Kidney epithelial cell (primary cell): ENCODE measurements at regions not wholly inside any gene's neighbourhood (a gene's known extent, or its start where the extent isn't known, plus 50 kb on each side); places are given as distances from the start of the nearest gene placed in this dataset.

ENCODE experiments used
- DNase-seq: peaks from one replicate; pipeline ENCODE4 v3.0.0-alpha.2; 2010; ENCODE audit warnings: low read depth
- H3K27me3 ChIP-seq: 2 replicates; pipeline ENCODE4 v1.6.0; 2011; ENCODE audit warnings: low read length; ENCODE audit not compliant: control insufficient read depth, insufficient read depth
- H3K36me3 ChIP-seq: 2 replicates; pipeline ENCODE4 v1.5.1; 2011; ENCODE audit warnings: low read length; ENCODE audit not compliant: control insufficient read depth, insufficient read depth
- H3K4me3 ChIP-seq: 2 replicates; pipeline ENCODE4 v1.5.1; 2011; ENCODE audit warnings: low read depth, mild to moderate bottlenecking, control low read depth, low read length
- TF ChIP-seq, protein P1 (sequence below): IDR thresholded peaks from 2 replicates; pipeline ENCODE4 v1.5.1; 2011; ENCODE audit warnings: mild to moderate bottlenecking, moderate library complexity, low read length, control low read depth, inconsistent platforms; ENCODE audit not compliant: insufficient read depth, poor library complexity, severe bottlenecking

DNA sequence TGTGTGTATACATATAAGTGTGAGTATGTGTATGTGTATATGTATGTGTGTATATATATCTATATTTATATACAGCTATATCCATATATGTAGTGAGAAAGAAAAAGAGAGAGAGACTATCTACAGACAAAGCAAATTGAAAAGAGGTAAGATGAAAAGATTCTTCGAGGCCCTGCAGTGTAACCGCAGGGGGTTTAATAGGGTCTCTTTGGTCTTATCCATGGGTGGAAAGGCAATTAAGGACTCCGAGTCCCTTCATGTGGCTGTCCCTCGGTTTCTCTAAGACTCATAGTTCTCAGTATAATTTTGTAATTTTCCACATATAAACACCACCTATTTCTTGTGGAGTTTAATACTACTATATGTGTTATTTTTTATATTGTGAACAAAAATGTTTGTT is 50.6 kb upstream of the JAZF1 start:
- no peaks in the 10 kb centered on the region for H3K36me3 ChIP-seq
- TF ChIP-seq, protein P1, sequence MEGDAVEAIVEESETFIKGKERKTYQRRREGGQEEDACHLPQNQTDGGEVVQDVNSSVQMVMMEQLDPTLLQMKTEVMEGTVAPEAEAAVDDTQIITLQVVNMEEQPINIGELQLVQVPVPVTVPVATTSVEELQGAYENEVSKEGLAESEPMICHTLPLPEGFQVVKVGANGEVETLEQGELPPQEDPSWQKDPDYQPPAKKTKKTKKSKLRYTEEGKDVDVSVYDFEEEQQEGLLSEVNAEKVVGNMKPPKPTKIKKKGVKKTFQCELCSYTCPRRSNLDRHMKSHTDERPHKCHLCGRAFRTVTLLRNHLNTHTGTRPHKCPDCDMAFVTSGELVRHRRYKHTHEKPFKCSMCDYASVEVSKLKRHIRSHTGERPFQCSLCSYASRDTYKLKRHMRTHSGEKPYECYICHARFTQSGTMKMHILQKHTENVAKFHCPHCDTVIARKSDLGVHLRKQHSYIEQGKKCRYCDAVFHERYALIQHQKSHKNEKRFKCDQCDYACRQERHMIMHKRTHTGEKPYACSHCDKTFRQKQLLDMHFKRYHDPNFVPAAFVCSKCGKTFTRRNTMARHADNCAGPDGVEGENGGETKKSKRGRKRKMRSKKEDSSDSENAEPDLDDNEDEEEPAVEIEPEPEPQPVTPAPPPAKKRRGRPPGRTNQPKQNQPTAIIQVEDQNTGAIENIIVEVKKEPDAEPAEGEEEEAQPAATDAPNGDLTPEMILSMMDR: no peak
- no peak overlapping the region for H3K4me3 ChIP-seq
- no peak for DNase-seq
- no peaks in the 10 kb centered on the region for H3K27me3 ChIP-seq

DNA sequence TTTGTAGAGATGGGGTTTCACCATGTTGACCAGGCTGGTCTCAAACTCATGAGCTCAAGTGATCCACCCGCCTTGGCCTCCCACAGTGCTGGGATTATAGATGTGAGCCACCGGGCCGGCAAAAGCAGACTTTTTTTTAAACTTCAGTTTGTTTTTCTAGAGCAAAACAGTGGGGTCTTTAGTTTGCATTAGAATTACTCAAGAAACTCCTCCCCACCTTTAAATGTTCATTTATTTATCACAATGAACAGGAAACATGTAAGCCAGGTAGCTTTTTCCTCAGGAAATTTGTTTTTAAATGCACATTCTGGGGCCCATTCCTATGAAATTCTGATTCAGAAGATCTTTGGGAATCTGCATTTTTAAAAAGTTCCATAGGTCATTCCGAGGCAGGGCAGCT is 56.0 kb upstream of the JAZF1 start:
- Histone ChIP-seq H3K36me3 (no peaks in the 10 kb centered on the region), H3K4me3 (no peak overlapping the region), H3K27me3 (no peaks in the 10 kb centered on the region)
- no peak for DNase-seq
- TF ChIP-seq, protein P1: no peak

DNA sequence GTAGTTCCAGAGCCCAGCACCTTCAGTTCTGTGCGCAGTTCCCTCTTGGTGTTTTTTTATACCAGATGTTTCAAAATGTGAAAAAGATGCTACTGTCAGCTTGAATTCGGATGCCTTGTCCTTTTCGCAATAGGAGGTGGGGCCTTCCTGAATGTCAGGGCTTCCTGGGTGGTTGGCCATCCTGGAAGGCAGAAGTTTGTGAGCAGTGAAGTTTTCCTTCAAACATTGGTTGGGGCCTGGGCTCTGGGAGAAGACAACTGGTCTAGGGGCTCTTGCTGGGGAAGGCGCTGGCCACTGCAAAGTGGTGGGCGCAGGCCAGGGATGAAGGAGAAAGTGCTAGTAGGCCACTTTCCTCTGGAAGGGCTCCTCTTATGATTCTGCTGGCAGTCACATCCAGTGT is 56.8 kb upstream of the JAZF1 start:
- Histone ChIP-seq H3K4me3 (no peak overlapping the region), H3K27me3 (no peaks in the 10 kb centered on the region), H3K36me3 (no peaks in the 10 kb centered on the region)
- DNase-seq: no peak
- TF ChIP-seq, protein P1: no peak

DNA sequence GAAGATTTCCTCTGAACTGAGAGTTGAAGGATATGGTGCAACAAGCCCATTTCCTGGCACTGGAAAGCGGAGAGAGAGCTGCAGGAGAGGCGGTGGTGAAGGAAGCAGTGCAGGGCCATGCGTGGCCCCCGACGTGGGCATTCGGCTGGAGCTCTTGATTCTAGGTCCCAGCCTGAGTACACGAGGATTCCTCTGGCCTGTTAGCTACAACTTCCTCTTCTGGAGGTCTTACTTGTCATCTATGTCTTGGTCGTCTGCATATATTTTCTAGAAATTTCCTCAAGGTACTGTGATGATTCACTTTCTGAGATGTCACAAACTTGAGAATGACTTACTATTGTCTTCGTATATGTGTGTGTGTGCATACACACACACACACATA is 59.2 kb upstream of the JAZF1 start:
- TF ChIP-seq, protein P1: no peak
- H3K27me3 ChIP-seq: no peaks in the 10 kb centered on the region
- H3K4me3 ChIP-seq: no peak overlapping the region
- H3K36me3 ChIP-seq: no peaks in the 10 kb centered on the region
- no peak for DNase-seq

DNA sequence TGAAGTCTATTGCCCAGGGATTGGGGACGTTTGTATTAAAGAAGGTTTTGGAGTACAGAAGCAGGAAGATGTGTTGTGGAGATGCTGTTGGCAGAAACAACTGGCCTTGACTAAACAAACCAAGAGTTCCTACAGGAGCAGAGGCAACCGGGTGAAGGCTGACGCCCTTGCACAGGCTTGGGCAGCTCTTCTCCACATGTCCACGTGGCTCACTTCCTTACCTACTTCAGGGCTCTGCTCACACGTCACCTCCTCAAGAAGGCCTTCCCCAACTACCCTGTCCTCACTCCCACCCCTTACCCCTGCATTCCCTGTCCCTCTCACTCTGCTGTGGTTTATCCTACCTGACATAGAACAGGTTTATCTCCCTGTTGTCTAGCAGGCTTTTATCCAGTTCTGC is 59.9 kb upstream of the JAZF1 start:
- H3K4me3 ChIP-seq: no peak overlapping the region
- H3K27me3 ChIP-seq: no peaks in the 10 kb centered on the region
- no peak for DNase-seq
- no peaks in the 10 kb centered on the region for H3K36me3 ChIP-seq
- TF ChIP-seq, protein P1: no peak

DNA sequence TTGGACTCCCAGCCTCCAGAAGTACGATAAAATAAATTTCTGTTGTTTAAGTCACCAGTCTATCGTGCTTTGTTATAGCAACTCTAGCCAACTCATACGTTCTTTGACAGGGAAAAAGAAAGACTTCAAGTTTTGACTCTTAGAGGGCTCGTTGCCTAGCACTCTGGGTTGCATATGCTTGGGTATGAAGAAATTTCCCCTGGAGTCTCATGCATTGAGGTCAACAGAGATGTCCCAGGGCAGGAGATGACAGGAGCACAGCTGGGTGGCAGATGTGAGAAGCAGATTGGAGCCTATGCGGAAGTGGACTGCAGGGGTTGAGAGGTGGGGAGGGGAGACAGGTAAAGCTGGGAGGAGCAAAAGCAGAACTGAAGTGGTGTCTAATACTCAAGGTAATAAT is 63.3 kb upstream of the JAZF1 start:
- DNase-seq: no peak
- H3K36me3 ChIP-seq: no peaks in the 10 kb centered on the region
- no peaks in the 10 kb centered on the region for H3K27me3 ChIP-seq
- H3K4me3 ChIP-seq: no peak overlapping the region
- TF ChIP-seq, protein P1: no peak
